OCI-LY1 (cell line): ENCODE measurements at regions not wholly inside any gene's neighbourhood (a gene's known extent, or its start where the extent isn't known, plus 50 kb on each side); places are given as distances from the start of the nearest gene placed in this dataset.

Experiments
- H2AFZ ChIP-seq: fragments of 200-600 bp; sonication (generic), shearing (Covaris generic); 2 replicates; pipeline ENCODE4 v1.6.0; 2014; ENCODE audit warnings: antibody characterized with exemption, mild to moderate bottlenecking, low read length
- H3F3A ChIP-seq: fragments of 200-600 bp; sonication (generic), shearing (Covaris generic); 2 replicates; pipeline ENCODE4 v1.6.0; 2014; ENCODE audit warnings: mild to moderate bottlenecking, antibody characterized with exemption, low read length, moderate library complexity; ENCODE audit not compliant: insufficient read depth
- H3K27ac ChIP-seq: fragments of 200-600 bp; sonication (generic); 2 replicates; pipeline ENCODE4 v1.5.1; 2014; ENCODE audit warnings: low read length, mixed run types, mild to moderate bottlenecking, low read depth; ENCODE audit not compliant: poor library complexity, severe bottlenecking
- H3K27me3 ChIP-seq: fragments of 200-600 bp; sonication (generic); 2 replicates; pipeline ENCODE4 v1.6.0; 2014; ENCODE audit warnings: antibody characterized with exemption, mild to moderate bottlenecking, low read length, moderate library complexity; ENCODE audit not compliant: insufficient read depth
- H3K36me3 ChIP-seq: fragments of 200-600 bp; sonication (generic); 2 replicates; pipeline ENCODE4 v1.6.1; 2014; ENCODE audit warnings: mild to moderate bottlenecking, antibody characterized with exemption, low read length, moderate library complexity, mixed read lengths; ENCODE audit not compliant: insufficient read depth
- H3K4me1 ChIP-seq: fragments of 200-600 bp; sonication (generic); 2 replicates; pipeline ENCODE4 v1.5.1; 2014; ENCODE audit warnings: mild to moderate bottlenecking, low read length, moderate library complexity; ENCODE audit not compliant: insufficient read depth, severe bottlenecking
- H3K4me2 ChIP-seq: fragments of 200-600 bp; sonication (generic), shearing (Covaris generic); 2 replicates; pipeline ENCODE4 v1.6.1; 2014; ENCODE audit warnings: low read length
- H3K4me3 ChIP-seq: fragments of 200-600 bp; sonication (generic); 2 replicates; pipeline ENCODE4 v1.5.1; 2014; ENCODE audit warnings: low read length, low read depth, mild to moderate bottlenecking, mixed read lengths; ENCODE audit not compliant: poor library complexity, severe bottlenecking
- H3K79me2 ChIP-seq: fragments of 200-600 bp; shearing (Covaris generic); 2 replicates; pipeline ENCODE4 v1.6.1; 2016; ENCODE audit warnings: mixed run types, low read length, mixed read lengths; ENCODE audit not compliant: insufficient read depth
- H3K9ac ChIP-seq: fragments of 200-600 bp; sonication (generic), shearing (Covaris generic); 2 replicates; pipeline ENCODE4 v1.6.1; 2014; ENCODE audit warnings: mild to moderate bottlenecking, low read length, mixed read lengths
- H3K9me2 ChIP-seq: fragments of 200-600 bp; sonication (generic), shearing (Covaris generic); 2 replicates; pipeline ENCODE4 v1.6.1; 2014; ENCODE audit warnings: low read depth, mild to moderate bottlenecking, low read length, mixed read lengths
- H3K9me3 ChIP-seq: fragments of 200-600 bp; shearing (Covaris generic); 2 replicates; pipeline ENCODE4 v1.6.1; 2014; ENCODE audit warnings: low read length, mixed read lengths
- H4K20me1 ChIP-seq: fragments of 200-600 bp; sonication (generic), shearing (Covaris generic); 2 replicates; pipeline ENCODE4 v1.6.0; 2016; ENCODE audit warnings: mild to moderate bottlenecking, low read length; ENCODE audit not compliant: insufficient read depth
- EZH2 ChIP-seq: fragments of 200-600 bp; sonication (generic), shearing (Covaris generic); IDR thresholded peaks from 2 replicates; pipeline ENCODE4 v1.8.0; 2017; ENCODE audit warnings: borderline replicate concordance, mixed run types, mild to moderate bottlenecking, antibody characterized with exemption, low read length, moderate library complexity, mixed read lengths
- TF ChIP-seq, protein P1 (sequence below): fragments of 200-600 bp; sonication (generic), shearing (Covaris generic); IDR thresholded peaks from 2 replicates; pipeline ENCODE4 v1.5.1; 2017; ENCODE audit warnings: mild to moderate bottlenecking, antibody characterized with exemption, low read length, moderate library complexity, mixed read lengths

DNA sequence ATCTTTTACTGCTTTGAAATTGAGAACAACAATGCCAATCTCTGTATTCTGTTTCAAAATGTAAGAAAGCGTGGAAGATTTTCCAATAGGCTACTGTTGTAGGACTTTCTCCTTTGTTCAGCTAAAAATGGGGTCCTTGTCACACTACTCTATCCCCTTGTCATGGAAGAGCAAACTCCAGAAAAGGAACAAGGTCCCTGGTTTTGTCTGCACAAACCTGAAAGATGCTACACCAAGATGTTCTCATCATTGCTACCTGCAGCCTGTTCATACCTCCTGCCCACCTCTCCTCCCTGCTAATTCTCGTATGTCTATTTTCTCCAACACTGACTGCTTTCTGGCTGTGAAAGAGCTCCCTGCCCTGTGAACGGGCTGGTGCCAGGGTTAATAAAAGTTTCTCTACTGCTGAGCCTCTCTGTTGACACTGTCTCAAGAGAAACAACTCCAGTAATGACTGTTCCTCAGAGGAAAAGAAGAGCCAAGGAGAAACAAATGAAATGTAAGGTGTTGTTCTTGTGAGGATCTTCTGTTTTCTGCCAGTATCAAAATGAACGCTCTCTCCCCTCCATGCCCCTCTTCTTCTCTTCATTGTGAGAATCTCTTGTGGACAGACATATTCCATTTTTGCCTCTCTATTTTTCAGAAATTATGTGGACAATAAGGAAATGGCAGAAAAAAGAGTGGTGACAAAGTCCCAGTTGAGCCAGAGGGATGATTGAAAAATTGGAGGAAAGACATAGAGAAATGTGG lies 287.1 kb downstream of the ADGB start:
- H3K4me2 ChIP-seq, result no peak overlapping the region
- no peaks in the 10 kb centered on the region for H3K9me3 ChIP-seq
- no peak overlapping the region for H3K27ac ChIP-seq
- H3K9ac ChIP-seq, result no peak overlapping the region
- H3K9me2 ChIP-seq, result no peaks in the 10 kb centered on the region
- H3K27me3 ChIP-seq, result no peaks in the 10 kb centered on the region
- H3K4me1 ChIP-seq, result no peaks in the 10 kb centered on the region
- H3F3A ChIP-seq, result no peaks in the 10 kb centered on the region
- H3K79me2 ChIP-seq, result no peaks in the 10 kb centered on the region
- no peaks in the 10 kb centered on the region for H3K36me3 ChIP-seq
- no peak overlapping the region for H2AFZ ChIP-seq
- TF ChIP-seq, protein P1, sequence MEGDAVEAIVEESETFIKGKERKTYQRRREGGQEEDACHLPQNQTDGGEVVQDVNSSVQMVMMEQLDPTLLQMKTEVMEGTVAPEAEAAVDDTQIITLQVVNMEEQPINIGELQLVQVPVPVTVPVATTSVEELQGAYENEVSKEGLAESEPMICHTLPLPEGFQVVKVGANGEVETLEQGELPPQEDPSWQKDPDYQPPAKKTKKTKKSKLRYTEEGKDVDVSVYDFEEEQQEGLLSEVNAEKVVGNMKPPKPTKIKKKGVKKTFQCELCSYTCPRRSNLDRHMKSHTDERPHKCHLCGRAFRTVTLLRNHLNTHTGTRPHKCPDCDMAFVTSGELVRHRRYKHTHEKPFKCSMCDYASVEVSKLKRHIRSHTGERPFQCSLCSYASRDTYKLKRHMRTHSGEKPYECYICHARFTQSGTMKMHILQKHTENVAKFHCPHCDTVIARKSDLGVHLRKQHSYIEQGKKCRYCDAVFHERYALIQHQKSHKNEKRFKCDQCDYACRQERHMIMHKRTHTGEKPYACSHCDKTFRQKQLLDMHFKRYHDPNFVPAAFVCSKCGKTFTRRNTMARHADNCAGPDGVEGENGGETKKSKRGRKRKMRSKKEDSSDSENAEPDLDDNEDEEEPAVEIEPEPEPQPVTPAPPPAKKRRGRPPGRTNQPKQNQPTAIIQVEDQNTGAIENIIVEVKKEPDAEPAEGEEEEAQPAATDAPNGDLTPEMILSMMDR, result no peak
- TF ChIP-seq EZH2, result no peak
- H4K20me1 ChIP-seq, result no peaks in the 10 kb centered on the region
- H3K4me3 ChIP-seq, result no peak overlapping the region

DNA sequence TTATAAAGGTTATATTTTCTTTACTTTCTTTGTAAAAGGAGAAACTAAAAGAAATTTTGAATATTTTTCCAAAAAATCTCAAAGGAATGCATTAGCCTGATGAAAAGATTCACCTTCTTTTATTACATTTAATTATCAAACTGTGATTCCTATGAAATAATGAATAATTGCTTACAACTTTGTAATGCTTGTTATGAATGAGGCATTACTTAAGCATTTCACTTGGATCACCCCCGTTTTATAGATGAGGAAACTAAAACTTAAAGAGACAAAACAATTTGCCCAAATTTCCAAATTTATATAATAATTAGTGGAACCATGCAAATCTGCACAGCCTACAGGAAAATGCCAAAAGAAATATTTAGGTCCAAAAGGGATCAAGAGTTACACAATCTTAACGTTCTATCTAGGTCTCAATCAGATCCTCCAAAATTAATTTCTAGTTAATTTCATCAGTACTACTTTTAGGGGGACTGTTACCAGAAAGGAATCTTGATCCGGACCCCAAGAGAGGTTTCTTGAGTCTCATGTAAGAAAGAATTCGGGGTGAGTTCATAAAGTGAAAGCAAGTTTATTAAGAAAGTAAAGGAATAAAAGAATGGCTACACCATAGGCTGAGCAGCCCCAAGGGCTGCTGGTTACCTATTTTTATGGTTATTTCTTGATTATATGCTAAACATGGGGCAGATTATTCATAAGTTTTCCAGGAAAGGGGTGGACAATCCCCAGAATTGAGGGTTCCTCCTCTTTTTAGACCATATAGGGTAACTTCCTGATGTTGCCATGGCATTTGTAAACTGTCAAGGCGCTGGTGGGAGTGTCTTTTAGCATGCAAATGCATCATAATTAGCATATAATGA lies 288.0 kb downstream of the ADGB start:
- no peaks in the 10 kb centered on the region for H3K36me3 ChIP-seq
- no peaks in the 10 kb centered on the region for H3K4me1 ChIP-seq
- no peaks in the 10 kb centered on the region for H3K27me3 ChIP-seq
- no peak overlapping the region for H3K4me3 ChIP-seq
- H3F3A ChIP-seq, result no peaks in the 10 kb centered on the region
- no peaks in the 10 kb centered on the region for H3K79me2 ChIP-seq
- H3K9ac ChIP-seq, result no peak overlapping the region
- H3K4me2 ChIP-seq, result no peak overlapping the region
- H2AFZ ChIP-seq, result no peak overlapping the region
- no peaks in the 10 kb centered on the region for H3K9me2 ChIP-seq
- no peaks in the 10 kb centered on the region for H3K9me3 ChIP-seq
- H4K20me1 ChIP-seq, result no peaks in the 10 kb centered on the region
- H3K27ac ChIP-seq, result no peak overlapping the region
- TF ChIP-seq, protein P1, result no peak
- no peak for TF ChIP-seq EZH2

DNA sequence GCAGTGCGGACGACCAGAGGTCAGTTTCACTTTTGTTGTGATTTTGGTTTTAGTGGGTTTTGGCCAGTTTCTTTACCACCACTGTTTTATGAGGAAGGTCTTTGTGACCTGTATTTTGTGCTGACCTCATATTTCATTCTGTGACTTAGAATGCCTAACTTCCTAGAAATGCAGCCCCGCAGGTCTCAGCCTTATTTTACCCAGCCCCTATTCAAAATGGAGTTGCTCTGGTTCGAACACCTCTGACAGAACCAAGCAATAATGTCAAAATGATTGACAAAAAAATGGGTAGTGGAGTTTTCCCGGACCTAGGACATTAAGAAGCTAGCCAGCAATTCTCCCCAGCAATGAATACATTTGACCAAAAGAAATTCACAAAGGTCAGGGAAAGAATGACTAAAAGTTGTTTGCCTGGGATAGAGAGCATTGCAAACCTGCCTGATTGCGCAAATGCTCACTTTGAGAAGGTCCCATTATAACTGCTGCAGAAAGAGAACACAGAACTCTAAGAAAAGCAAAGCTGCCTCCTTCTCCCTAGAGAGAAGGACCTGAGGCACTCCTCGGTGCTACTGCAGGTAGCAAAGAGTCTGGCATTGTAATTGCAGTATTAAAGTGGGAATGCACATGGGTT lies 288.8 kb downstream of the ADGB start:
- TF ChIP-seq, protein P1, result no peak
- no peak for TF ChIP-seq EZH2
- no peak overlapping the region for H3K27ac ChIP-seq
- no peaks in the 10 kb centered on the region for H3K9me2 ChIP-seq
- H2AFZ ChIP-seq, result no peak overlapping the region
- H3K9ac ChIP-seq, result no peak overlapping the region
- H4K20me1 ChIP-seq, result no peaks in the 10 kb centered on the region
- no peaks in the 10 kb centered on the region for H3K27me3 ChIP-seq
- H3K4me3 ChIP-seq, result no peak overlapping the region
- H3K4me2 ChIP-seq, result no peak overlapping the region
- H3K79me2 ChIP-seq, result no peaks in the 10 kb centered on the region
- no peaks in the 10 kb centered on the region for H3K4me1 ChIP-seq
- H3K9me3 ChIP-seq, result no peaks in the 10 kb centered on the region
- H3F3A ChIP-seq, result no peaks in the 10 kb centered on the region
- no peaks in the 10 kb centered on the region for H3K36me3 ChIP-seq
